ENCODE measurements at regions not wholly inside any gene's neighbourhood (a gene's known extent, or its start where the extent isn't known, plus 50 kb on each side); places are given as distances from the start of the nearest gene placed in this dataset.
A peak's percentile ranks its signal among the peaks of the same experiment; 100 is the strongest.

- no peak for TF ChIP-seq CTCF (IDR thresholded peaks at IDR 0.05; ENCODE audit: low read depth, low read length)
Measured at GRCh38 chr10:113300201-113300600, 252.7 kb upstream of the HABP2 start.

GRCh38 chr10:113300617-113301016, 252.2 kb upstream of the HABP2 start:
- no peaks in the 10 kb centered on the region for H3K27me3 ChIP-seq
- H3K36me3 ChIP-seq, result no peaks in the 10 kb centered on the region

More at GRCh38 chr10:113300201-113300600, 252.7 kb upstream of the HABP2 start:
- no peaks in the 10 kb centered on the region for H3K4me1 ChIP-seq (ENCODE audit: low read depth)
- no peak for DNase-seq (ENCODE audit: low read depth in 1 of 2, low spot score in 1 of 2)
- H3K36me3 ChIP-seq, result no peaks in the 10 kb centered on the region
- no peaks in the 10 kb centered on the region for H3K27me3 ChIP-seq
- no peak overlapping the region for H3K27ac ChIP-seq
- no peak overlapping the region for H3K4me3 ChIP-seq
- H3K9me3 ChIP-seq (ENCODE audit: low read depth), result no peaks in the 10 kb centered on the region

GRCh38 chr10:113301342-113301984, 251.4 kb upstream of the HABP2 start:
- no peak overlapping the region for H3K27ac ChIP-seq
- no peaks in the 10 kb centered on the region for H3K4me1 ChIP-seq (ENCODE audit: low read depth)
- TF ChIP-seq CTCF (IDR thresholded peaks at IDR 0.05; ENCODE audit: low read depth, low read length), result no peak
- H3K9me3 ChIP-seq (ENCODE audit: low read depth), result no peaks in the 10 kb centered on the region
- no peak overlapping the region for H3K4me3 ChIP-seq
- no peaks in the 10 kb centered on the region for H3K36me3 ChIP-seq
- H3K27me3 ChIP-seq, result no peaks in the 10 kb centered on the region
- no peak for DNase-seq (ENCODE audit: low read depth in 1 of 2, low spot score in 1 of 2)

More at GRCh38 chr10:113300617-113301016, 252.2 kb upstream of the HABP2 start:
- DNase-seq (ENCODE audit: low read depth in 1 of 2, low spot score in 1 of 2), result no peak
- Histone ChIP-seq H3K4me3 (no peak overlapping the region), H3K27ac (no peak overlapping the region), H3K9me3 (ENCODE audit: low read depth) (no peaks in the 10 kb centered on the region), H3K4me1 (ENCODE audit: low read depth) (no peaks in the 10 kb centered on the region)
- no peak for TF ChIP-seq CTCF (IDR thresholded peaks at IDR 0.05; ENCODE audit: low read depth, low read length)

GRCh38 chr10:113302062-113302461, 250.8 kb upstream of the HABP2 start:
- Histone ChIP-seq H3K9me3 (ENCODE audit: low read depth) (no peaks in the 10 kb centered on the region), H3K36me3 (no peaks in the 10 kb centered on the region), H3K27me3 (no peaks in the 10 kb centered on the region), H3K27ac (no peak overlapping the region), H3K4me3 (no peak overlapping the region), H3K4me1 (ENCODE audit: low read depth) (no peaks in the 10 kb centered on the region)
- DNase-seq (ENCODE audit: low read depth in 1 of 2, low spot score in 1 of 2), result no peak
- no peak for TF ChIP-seq CTCF (IDR thresholded peaks at IDR 0.05; ENCODE audit: low read depth, low read length)

- Histone ChIP-seq H3K4me1 (ENCODE audit: low read depth) (no peaks in the 10 kb centered on the region), H3K9me3 (ENCODE audit: low read depth) (no peaks in the 10 kb centered on the region), H3K27ac (no peak overlapping the region), H3K27me3 (no peaks in the 10 kb centered on the region), H3K36me3 (no peaks in the 10 kb centered on the region), H3K4me3 (no peak overlapping the region)
- peak in 1 of 2 donors; percentile 52 for DNase-seq (ENCODE audit: low read depth in 1 of 2, low spot score in 1 of 2)
- TF ChIP-seq CTCF (IDR thresholded peaks at IDR 0.05; ENCODE audit: low read depth, low read length), result no peak
Measured at GRCh38 chr10:113303544-113304146, 249.2 kb upstream of the HABP2 start.
